ENCODE measurements at regions not wholly inside any gene's neighbourhood (a gene's known extent, or its start where the extent isn't known, plus 50 kb on each side); places are given as distances from the start of the nearest gene placed in this dataset.

DNA sequence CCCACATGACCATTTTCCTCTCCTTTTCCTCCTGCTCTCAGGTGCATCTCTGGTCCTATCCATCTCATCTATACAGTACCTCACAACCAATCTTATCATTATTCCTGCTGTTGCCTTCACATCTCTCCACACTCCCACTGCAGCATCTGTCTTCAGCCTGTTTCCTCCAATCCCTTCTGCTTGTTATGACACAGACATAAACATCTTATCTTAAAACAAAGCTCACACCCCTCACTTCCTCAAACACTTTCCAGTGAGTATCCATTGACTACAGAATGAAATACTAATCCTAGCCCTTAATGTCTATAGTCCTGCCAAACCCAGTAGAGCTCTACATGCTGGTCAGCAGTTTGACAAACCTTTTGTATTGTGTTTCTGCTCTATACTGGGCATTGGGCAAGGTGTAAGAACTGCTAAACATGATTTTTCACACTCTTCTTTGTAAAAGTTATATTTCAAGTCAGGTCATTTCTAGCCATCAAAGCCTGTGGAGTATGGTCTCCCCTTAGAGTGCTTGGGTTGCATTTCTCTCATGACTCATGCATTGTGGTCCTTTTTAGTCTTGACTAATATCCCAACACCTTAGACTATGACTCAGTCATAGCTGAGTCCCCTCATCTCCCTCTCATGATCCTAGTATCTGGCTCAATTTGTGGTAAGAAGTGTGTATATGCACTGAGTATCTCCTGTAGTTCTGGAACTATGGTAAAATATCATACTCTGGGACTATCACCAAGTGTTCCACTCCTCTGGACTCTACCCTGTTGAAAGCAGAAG is 187.0 kb downstream of the CYRIA start:
- TF ChIP-seq MAX (IDR thresholded peaks at IDR 0.05; ENCODE audit: low read depth, low read length) = no peak
- TF ChIP-seq POLR2A (IDR thresholded peaks at IDR 0.05; ENCODE audit: extremely low read depth, insufficient read length) = no peak
- no peak for TF ChIP-seq MYC (IDR thresholded peaks at IDR 0.05; ENCODE audit: low read depth, low read length)
- TF ChIP-seq CTCF (IDR thresholded peaks at IDR 0.05; ENCODE audit: low read depth, low read length) = no peak
- DNase-seq (ENCODE audit: low read depth) = peak; percentile 15

GRCh38 chr2:16477648-16478047 is 188.0 kb downstream of the CYRIA start:
- DNase-seq (ENCODE audit: low read depth) = no peak
- TF ChIP-seq MYC (IDR thresholded peaks at IDR 0.05; ENCODE audit: low read depth, low read length) (no peak), POLR2A (IDR thresholded peaks at IDR 0.05; ENCODE audit: extremely low read depth, insufficient read length) (no peak), CTCF (IDR thresholded peaks at IDR 0.05; ENCODE audit: low read depth, low read length) (no peak), MAX (IDR thresholded peaks at IDR 0.05; ENCODE audit: low read depth, low read length) (no peak)
- H3K4me3 ChIP-seq (ENCODE audit: low read depth, low read length) = no peak overlapping the region

More for the DNA sequence above, 187.0 kb downstream of the CYRIA start:
- H3K4me3 ChIP-seq (ENCODE audit: low read depth, low read length) = no peak overlapping the region

DNA sequence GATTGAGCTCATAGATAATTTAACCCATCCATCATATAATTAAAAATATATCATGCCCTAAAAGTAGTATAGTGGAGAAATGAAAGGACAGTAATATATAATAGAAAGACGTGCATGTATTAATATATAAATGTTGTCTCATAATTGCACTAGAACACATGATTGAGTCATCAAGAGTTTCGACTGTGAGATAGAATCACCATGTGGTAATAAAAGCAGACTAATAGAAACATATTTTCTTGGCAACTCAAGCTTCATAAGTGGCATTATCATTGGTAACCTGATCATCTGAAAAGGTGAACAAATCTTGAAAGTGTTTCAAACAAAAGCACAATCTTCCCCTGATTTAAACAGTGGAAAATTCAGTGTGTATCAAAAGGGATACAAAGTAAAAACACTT is 188.8 kb downstream of the CYRIA start:
- DNase-seq (ENCODE audit: low read depth) = no peak
- TF ChIP-seq MYC (IDR thresholded peaks at IDR 0.05; ENCODE audit: low read depth, low read length) = no peak
- no peak for TF ChIP-seq POLR2A (IDR thresholded peaks at IDR 0.05; ENCODE audit: extremely low read depth, insufficient read length)
- no peak for TF ChIP-seq CTCF (IDR thresholded peaks at IDR 0.05; ENCODE audit: low read depth, low read length)
- no peak for TF ChIP-seq MAX (IDR thresholded peaks at IDR 0.05; ENCODE audit: low read depth, low read length)
- H3K4me3 ChIP-seq (ENCODE audit: low read depth, low read length) = no peak overlapping the region

GRCh38 chr2:16475986-16476567 is 189.6 kb downstream of the CYRIA start:
- no peak for TF ChIP-seq POLR2A (IDR thresholded peaks at IDR 0.05; ENCODE audit: extremely low read depth, insufficient read length)
- TF ChIP-seq CTCF (IDR thresholded peaks at IDR 0.05; ENCODE audit: low read depth, low read length) = no peak
- TF ChIP-seq MYC (IDR thresholded peaks at IDR 0.05; ENCODE audit: low read depth, low read length) = no peak
- no peak for TF ChIP-seq MAX (IDR thresholded peaks at IDR 0.05; ENCODE audit: low read depth, low read length)

DNA sequence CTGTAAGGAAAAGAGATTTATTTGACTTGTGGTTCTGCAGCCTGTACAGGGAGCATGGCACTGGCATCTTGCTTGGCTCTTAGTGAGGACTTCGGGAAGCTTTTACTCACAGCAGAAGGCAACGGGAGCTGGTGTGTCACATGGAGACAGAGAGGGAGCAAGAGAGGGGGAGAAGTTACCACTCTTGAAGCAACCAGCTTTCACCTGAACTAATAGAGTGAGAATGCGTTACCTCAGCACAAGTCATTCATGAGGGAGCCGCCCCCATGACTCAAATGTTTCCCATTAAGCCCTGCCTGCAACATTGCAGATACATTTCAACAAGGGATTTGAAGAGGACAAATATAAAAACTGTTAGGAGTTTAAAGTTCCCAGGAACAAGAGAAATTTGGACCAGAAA is 190.0 kb downstream of the CYRIA start:
- no peak overlapping the region for H3K4me3 ChIP-seq (ENCODE audit: low read depth, low read length)
- TF ChIP-seq CTCF (IDR thresholded peaks at IDR 0.05; ENCODE audit: low read depth, low read length) (no peak), MYC (IDR thresholded peaks at IDR 0.05; ENCODE audit: low read depth, low read length) (no peak), MAX (IDR thresholded peaks at IDR 0.05; ENCODE audit: low read depth, low read length) (no peak), POLR2A (IDR thresholded peaks at IDR 0.05; ENCODE audit: extremely low read depth, insufficient read length) (no peak)
- no peak for DNase-seq (ENCODE audit: low read depth)

More at GRCh38 chr2:16475986-16476567, 189.6 kb downstream of the CYRIA start:
- no peak for DNase-seq (ENCODE audit: low read depth)
- H3K4me3 ChIP-seq (ENCODE audit: low read depth, low read length) = no peak overlapping the region

All from NB4 (cell line).